Activated gamma-delta T cell treated with Interleukin-2 at 50 U/mL for 16 hours (primary cell): ENCODE measurements at regions not wholly inside any gene's neighbourhood (a gene's known extent, or its start where the extent isn't known, plus 50 kb on each side); places are given as distances from the start of the nearest gene placed in this dataset.
"Not testable (repeated sequence)": the region's sequence is repeated elsewhere in the genome, so short reads cannot be mapped to it uniquely, and the experiment has no call there.

Source experiments
- DNase-seq: peaks from one replicate; pipeline ENCODE4 v3.0.0-alpha.2; 2020

DNA sequence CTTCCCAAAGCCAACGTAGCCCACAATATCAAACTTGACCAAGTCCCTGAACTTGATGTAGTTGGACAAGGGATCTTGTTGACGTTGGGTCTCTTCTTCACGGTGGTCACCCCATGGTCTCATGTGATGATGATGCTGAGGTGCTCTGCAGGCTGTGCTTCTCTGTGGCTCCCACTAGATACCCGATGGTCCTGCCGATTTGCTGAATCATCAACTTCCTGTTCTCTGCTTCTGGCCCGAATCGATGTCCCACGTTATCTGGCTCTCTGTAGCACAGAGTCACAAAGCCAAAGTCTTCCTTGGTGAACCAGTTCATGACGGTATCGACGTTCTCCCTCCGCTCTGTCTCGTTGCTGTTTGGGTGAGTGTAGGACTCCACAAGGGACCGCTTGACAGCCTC, 201.0 kb downstream of the ADRA2C start:
- DNase-seq = not testable (repeated sequence)

DNA sequence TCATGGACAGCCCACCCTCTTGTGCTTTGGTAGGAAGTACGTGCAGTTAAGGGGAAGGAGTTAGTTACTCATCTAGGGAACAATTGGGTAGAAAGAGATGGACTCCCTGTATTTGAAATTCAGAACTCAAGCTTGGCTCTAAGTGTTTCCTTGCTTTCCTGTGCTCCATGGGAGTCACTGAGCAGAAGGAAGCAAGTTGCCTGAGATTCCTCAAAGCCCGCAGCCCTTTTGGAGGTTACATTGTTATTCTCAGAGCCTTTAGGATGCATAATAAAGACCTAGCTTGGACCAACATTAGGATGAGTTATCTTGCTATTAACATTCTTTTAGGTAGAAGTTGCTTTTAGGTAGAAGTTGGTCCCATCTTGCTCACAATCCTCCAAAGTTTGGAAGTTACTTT, 206.4 kb downstream of the ADRA2C start:
- not testable (repeated sequence) for DNase-seq

DNA sequence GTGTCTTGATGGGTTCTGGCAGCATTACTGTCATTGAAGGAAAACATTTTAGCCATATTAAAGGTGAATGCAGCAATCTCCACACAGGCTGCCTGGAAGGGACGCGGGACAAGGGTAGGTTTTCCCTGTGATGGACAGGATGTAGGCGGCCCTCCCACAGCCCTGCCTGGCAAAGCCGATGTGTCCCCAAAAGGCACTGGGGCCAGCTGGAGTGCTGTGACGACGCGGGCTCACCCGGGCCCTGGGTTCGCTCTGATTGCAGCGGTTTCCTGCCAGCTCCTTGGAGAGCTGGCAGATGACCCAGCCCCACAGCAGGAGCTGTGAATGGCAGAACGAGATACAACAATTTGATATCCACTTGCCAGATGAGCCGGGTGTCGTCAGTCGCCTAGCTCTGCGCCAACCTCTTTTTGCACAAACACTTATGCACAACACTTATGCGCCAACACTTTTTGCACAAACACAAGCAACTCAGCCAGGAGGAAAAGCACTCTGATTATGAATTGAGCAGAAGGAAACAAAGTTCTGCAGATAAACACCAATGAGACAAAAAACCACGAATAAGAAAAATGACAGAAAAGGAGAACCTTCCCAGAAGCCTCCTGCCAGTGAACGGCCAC, 207.5 kb downstream of the ADRA2C start:
- DNase-seq = not testable (repeated sequence)

DNA sequence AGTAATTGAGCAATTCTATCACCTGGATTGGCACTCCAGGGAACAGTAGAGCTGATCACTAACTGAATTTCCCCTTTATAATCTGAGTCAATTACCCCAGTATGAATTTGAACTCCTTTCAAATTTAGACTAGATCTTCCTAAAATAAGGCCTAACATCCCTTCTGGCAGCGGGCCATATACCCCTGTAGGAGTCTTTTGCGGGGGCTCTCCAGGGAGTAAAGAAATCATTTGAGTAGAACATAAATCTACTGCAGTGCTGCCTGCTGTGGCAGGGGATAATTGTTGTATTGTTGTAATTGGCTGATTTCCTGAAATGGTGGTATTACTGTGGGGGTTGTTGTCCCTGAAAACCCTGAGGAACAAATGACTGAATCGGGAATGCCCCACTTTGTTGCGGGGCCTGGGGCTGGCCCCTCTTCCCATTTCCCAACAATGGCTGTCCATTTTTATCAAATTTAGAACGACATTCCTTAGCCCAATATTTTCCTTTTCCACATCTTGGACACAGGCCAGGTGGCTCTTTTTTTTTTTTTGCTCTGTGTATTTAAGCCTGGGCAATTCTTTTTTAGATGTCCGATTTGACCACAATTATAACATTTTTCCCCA, 217.4 kb downstream of the ADRA2C start:
- not testable (repeated sequence) for DNase-seq

DNA sequence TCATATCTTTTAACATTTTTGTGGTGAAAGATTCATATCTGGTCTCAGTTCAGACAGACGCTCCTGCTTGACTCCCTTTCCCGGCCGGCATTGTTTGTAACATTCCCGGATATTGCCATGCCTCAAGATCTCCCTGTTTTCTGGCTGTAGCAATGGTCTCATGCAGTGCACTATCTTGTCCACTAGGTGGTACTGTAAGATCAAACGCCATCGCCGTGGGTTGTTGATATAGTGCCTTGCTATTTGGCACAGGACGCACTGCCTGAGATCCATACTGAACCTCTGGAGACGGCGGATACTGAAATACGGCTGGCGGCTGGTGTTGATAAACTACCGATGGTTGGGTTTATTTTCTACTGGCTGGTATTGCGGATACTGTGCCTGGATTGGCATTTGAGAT, 218.6 kb downstream of the ADRA2C start:
- DNase-seq = not testable (repeated sequence)

DNA sequence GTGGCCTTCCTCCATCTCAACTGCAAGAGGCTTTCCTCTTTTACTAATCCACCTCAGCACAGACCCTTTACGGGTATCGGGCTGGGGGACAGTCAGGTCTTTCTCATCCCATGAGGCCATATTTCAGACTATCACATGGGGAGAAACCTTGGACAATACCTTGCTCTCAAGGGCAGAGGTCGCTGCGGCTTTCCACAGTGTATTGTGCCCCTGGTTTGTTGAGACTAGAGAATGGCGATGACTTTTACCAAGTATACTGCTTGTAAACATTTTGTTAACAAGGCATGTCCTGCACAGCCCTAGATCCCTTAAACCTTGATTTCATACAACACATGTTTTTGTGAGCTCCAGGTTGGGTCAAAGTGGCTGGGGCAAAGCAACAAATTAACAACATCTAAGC, 220.2 kb downstream of the ADRA2C start:
- not testable (repeated sequence) for DNase-seq

DNA sequence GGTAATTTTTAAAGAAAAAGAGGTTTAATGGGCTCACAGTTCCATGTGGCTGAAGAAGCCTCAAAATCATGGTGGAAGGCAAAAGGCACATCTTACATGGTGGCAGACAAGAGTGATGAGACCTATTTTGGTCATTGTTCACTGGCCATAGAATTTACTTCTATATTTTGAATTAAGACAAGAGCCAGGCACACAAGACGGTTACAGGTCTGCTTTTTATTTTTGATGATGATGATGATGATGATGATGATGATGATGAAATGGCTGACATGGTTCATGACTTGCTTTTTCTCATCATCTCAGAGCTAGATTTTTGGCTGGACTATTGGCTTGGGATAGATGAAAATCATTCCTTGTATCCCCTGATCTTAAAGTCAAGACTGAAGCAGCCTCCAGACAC, 229.3 kb downstream of the OTOP1 start:
- DNase-seq = not testable (repeated sequence)

DNA sequence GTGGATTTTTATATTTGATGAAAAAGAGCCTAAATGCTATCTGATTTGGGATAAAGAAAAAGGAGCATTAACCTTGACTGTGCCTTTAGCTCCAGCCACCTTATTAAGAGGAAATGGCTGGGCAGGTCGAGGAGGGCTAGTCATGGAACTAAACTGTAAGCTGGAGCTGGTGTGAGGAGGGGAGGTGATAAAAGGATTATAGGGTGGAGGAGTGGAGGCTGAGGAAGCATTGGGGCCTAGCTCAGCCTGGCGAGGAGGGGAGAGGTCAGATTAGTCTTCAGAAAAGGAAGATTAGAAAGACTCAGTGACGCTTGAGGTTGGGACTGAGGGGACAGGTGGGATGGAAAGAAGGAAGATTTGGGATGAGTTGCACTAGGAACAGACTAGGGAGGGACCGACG, 222.7 kb downstream of the OTOP1 start:
- not testable (repeated sequence) for DNase-seq

DNA sequence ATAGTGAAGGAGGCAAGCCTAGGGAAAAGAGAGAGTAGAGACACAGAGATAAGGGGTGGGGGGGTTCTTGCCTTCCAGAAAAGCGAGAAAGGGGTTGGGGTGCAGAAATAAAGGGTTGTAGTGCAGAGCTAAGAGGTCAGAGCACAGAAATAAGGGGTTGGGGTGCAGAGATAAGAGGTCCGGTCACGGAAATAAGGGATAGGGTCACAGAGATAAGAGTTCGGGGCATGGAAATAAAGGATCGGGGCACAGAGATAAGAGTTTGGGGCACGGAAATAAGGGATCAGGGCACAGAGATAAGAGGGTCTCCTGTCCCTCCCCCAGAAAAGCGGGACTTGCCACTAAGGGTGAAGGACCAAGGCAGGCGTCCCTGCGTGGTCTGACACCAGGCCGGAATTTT, 222.0 kb downstream of the OTOP1 start:
- not testable (repeated sequence) for DNase-seq

DNA sequence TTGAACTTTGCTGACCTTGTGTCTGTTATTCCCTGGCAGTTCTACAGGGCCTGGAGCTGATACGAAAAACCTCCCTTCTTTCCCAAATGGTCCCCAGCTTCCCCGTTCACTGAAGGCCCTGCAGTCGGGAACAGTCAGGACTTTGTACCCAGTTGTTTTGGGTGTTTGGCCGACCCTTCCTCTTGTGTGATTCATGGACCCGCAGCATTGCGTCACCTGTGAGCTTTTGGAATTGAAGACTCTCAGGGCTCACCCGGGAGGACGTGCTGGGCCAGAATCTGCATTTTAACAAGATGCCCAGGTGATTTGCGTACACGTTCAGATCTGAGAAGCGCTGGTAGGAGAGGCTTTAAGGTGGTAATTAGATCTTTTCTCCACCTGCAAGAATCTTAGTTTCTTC, 220.4 kb downstream of the OTOP1 start:
- not testable (repeated sequence) for DNase-seq

DNA sequence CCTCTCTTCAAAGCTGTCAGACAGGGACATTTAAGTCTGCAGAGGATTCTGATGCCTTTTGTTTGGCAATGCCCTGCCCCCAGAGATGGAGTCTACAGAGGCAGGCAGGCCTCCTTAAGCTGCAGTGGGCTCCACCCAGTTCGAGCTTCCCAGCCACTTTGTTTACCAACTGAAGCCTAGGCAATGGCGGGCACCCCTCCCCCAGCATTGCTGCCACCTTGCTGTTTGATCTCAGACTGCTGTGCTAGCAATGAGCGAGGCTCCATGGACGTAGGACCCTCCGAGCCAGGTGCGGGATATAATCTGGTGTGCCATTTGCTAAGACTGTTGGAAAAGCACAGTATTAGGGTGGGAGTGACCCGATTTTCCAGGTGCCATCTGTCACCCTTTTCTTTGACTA, 207.7 kb downstream of the OTOP1 start:
- DNase-seq = not testable (repeated sequence)

DNA sequence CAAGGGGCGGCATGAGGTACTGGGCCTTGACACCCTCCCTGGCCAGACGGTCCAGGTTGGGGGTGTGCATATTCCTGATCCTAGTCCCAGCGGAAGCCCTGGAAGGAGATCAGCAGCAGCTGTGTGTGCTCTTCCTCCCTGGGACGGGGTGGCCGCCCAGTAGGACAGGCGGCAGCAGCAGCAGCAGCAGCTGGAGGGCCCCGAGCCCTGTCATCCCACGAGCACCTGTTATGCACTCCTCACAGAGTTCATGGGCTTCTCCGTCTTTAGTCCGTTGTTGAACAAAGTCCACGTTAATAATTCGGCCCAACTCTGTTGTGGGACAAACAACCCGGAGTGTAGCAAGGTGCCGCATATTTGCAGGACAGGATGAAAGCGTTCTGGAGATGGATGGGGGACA, 205.6 kb downstream of the OTOP1 start:
- DNase-seq = not testable (repeated sequence)

DNA sequence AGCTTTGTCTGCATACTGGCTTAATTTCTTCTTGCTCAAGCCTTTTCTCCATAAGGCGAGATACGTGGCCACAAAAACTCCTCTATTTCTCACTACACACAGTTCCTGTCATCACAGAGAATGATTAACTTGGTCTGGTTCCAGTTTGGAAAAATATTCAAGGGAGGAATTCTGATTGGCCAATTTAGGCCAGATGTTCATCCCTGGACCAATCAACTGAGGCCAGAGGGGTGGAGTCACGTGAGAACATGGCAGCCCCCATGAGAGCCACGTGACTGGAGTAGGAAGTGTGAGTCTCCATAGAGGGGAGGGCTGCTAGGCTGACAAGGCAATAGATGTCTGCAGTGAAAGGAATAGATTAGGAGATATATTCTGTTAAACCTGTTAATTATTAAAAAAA, 200.0 kb downstream of the OTOP1 start:
- DNase-seq = not testable (repeated sequence)

DNA sequence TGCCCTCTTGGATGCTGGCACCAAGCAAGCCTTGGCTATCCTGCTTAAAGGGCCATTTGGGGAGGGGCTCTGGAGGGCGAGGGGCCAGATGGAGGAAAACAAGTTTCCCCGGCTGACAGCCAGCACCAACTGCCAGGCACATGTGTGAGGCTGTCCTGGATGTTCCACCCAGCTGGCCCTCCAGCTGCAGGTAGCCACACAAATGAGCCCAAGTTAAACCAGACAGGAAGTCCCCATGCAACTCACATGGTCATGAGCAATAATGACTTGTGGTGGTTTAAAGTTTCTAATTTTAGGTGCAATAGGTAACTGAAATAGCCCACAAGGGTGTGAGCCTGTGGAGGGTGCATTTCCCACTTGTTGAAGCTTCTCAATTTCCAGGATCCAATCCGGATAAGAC, 198.0 kb downstream of the OTOP1 start:
- not testable (repeated sequence) for DNase-seq

DNA sequence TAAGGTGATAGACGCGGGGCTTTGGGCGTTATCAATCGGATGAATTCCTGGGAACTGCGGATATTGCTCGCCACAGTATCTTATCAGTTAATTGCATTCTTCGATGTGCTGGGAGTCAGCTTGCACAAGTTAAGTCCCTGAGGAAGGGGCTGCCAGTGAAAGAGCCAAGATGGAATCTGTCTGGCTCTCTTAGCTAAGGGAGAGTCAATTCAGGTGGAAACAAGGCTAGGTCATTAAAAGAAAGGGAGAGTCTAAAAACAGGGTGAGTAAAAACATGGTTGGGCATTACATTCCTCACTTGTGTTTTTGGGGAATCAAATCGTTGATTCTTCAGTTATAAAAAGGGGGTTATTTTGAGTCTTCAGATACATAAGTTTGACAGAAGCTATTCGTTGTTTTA, 196.2 kb downstream of the OTOP1 start:
- DNase-seq = not testable (repeated sequence)

DNA sequence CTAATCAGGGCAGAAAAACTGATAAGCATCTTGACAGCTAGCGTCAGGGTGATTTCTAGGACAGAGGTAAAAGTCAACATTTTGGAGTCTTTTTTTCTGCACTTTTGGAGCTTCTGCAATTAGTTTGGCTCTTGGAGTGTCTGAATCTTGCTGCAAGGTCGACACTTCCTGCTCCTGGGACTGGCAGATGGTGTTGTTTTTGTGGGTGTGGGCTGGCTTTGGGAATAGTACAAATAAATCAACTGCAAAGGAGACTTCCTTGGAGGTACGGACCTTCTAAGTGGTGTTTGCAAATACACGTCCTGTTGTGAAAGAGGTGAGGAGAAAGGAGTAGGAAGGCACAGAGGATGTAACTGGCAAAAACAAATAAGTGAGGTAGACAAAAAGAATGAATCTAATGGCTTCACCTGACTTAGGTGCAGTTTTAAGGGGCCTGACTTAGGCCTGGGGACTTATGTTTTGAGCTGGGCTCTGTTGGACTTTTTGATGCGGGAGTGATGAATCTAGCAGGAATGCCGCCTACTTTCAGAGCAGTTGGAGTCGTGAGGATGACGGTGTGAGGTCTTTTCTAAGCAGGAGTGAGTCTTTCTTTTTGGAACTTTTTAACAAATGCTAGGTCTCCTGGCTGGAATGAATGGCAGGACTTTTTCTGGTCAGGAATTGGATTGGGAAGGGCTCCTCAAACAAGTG, 195.1 kb downstream of the OTOP1 start:
- DNase-seq = not testable (repeated sequence)

DNA sequence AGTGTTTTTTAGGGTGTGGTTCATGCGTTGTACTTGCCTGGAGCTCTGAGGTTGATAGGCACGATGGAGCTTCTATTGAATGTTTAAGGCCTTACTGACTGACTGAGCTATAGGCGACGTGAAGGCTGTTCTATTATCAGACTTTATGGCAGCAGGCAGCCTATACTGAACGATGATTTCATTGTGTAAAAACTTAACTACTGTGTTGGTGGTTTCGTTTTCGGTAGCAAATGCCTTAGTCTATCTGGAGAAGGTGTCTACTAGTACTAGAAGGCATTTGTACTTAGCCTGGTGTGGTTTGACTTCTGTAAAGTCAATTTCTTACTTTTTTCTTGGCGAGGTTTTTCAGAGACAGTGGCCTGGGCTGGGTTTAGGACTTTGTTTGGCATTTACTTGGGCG, 194.4 kb downstream of the OTOP1 start:
- not testable (repeated sequence) for DNase-seq

DNA sequence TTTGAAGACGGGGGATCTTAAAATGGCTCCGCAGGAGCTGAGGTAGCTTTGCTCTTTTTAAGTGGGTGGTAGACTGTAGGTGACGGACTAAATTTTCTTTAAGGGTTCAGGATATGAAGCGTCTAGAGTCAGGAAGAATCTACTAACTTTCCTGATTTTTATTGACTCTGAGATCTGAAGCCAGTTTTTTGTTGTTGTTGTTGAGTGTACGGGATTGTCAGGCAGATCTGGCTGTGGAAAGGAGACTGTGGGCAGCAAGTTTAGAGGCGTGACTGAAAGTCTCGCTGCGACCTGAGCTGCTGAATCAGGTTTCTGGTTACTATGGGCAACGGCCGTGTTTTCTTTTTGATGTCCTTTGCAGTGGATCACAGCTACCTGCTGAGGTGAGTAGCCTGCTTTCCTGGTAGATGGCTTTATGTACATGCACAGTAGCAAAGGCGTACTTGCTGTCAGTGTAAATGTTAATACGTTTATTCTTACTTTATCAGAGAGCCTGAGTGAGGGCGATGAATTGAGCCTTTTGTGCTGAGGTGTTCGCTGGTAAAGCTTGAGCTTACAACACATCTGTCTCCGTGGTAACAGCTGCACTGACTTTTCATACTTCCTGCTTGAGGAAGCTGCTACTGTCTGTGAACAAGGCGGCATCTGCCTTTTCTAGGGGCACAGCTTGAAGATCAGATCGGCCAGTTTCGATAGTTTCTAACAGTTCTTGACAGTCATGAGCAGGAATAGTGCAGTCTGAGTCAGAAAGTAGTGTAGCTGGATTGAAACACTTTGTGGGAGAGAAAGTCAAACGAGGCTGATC, 193.7 kb downstream of the OTOP1 start:
- DNase-seq = not testable (repeated sequence)

DNA sequence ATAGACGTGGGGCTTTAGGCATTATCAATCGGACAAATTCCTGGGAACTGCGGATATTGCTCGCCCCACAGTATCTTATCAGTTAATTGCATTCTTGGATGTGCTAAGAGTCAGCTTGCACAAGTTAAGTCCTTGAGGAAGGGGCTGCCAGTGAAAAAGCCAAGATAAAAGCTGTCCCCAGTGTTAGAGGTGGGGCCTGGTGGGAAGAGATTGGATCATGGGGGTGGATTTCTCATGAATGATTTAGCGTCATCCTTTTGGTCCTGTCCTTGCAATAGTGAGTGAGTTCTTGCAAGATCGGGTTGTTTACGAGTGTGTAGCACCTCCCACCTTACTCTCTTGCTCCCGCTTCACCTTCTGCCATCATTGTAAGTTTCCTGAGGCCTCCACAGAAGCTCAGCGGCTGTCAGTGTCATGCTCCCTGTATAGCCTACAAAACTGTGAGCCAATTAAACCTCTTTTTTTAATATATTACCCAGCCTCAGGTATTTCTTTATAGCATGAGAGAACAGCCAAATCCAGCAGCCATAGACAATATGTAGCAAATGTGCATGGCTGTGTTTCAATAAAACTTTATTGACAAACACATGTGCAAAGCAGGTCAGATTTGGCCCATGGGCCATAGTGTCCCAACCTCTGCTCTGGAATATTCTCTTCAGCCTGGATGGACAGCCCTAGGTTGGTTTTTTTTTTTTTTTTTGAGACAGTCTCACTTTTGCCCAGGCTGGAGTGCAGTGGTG, 189.2 kb downstream of the OTOP1 start:
- DNase-seq = not testable (repeated sequence)

DNA sequence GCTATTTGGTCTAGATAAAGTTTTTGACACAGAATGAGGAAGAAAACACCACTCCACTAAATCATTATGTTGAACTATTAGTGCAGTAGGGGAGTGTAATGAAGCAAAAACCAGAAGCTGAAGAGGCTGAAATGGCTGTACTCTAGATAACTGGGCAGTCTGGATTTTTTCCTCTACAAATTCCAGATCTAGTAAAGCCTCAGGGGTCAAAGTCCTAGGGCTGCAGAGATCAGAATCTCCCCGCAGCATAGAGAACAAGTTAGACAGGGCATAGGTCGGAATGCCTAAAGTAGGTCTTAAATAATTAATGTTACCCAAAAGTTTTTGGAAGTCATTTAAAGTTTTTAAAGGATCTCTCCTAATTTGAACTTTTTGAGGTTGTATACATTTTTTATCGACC, 180.9 kb downstream of the OTOP1 start:
- not testable (repeated sequence) for DNase-seq

DNA sequence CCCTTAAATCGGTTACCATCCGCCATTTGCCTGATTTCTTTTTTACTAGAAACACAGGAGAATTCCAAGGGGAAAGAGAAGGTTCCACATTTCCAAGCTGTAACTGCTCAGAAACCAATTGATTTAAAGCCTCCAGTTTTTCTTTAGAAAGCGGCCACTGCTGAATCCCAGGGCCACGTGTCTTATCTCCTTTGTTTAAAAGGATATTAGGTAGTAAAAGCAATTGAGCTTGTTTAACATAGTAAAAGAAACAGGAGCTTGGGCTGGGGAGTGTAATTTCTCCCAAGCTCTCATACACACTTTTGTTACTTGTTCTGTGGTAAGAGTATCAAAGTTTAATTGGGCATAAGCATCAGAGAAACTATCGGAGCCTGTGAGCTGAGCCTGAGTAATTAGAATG, 180.0 kb downstream of the OTOP1 start:
- not testable (repeated sequence) for DNase-seq

DNA sequence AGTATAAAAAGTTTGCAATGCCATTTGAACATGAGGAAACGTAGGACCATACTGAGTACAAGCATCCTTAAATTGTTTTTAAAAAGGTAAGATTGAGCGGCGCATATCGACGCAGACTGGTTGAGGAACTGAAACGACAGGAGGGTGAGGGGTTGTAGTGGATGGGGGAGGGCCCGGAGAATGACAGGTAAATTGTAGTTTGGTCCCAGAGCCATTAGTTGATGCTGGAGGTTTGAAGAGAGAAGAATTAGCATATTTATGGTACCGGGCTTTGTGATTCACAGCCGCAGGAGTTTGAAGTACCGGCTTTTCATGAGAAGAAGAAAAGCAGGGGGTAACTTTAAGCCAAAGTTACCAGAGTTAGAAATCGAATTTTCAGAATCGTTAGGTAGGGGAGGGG, 179.5 kb downstream of the OTOP1 start:
- not testable (repeated sequence) for DNase-seq

DNA sequence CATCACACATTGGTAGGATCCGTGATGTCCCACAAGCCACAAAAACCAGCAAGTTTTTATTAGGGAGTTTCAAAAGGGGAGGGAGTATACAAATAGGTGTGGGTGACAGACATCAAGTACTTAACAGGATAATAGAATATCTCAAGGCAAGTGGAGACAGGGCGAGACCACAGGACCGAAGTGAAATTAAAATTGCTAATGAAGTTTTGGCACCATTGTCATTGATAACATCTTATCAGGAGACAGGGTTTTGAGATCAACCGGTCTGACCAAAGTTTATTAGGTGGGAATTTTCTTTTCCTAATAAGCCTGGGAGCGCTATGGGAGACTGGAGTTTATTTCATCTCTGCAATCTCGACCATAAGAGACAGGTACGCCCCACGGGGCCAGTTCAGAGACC, 178.5 kb downstream of the OTOP1 start:
- DNase-seq = not testable (repeated sequence)
